Stimulated activated CD8-positive, alpha-beta memory T cell treated with anti-CD3 and anti-CD28 coated beads, Interleukin-2, amount 100 ng/mL, for 48 hours (primary cell): ENCODE measurements at regions not wholly inside any gene's neighbourhood (a gene's known extent, or its start where the extent isn't known, plus 50 kb on each side); places are given as distances from the start of the nearest gene placed in this dataset.
"Not testable (repeated sequence)": the region's sequence is repeated elsewhere in the genome, so short reads cannot be mapped to it uniquely, and the experiment has no call there.

Experiments used
- DNase-seq, 2 donors: peaks; one replicate each; pipeline ENCODE4 v3.0.0-alpha.2; 2020; ENCODE audit warnings: low read depth in 2 of 2

GRCh38 chr9:75775166-75775565, 115.3 kb upstream of the PCSK5 start:
- DNase-seq: no peak

- DNase-seq: no peak
Measured at GRCh38 chr9:75775966-75776691, 114.3 kb upstream of the PCSK5 start.

- no peak for DNase-seq
Measured at GRCh38 chr9:75780185-75780584, 110.3 kb upstream of the PCSK5 start.

DNA sequence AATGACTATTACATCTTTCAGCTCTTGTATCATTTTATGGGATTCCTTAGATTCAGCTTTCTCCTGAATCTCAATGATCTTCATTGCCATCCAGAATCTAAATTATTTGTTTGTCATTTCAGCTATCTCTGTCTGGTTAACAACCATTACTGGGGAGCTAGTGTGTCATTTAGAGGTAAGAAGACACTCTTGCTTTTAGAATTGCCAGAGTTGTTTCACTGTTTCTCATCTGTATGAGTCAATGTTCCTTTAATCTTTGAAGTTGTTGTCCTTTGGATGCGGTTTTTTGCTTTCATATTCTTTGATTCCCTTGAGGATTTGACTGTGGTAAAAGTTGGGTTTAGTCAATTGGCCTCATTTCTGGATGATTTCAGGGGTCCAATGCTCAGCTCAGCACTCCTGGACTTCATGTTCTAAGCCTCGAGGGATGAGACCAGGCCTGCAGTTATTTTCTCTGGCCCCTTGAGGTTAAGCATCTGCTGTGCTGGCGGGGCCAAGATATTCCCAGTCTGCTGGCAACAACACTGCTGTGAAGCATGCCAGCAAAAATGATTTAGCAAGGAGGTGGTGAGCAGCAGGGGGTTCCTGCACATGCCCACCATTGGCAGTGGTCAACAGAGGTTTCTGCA, 102.4 kb upstream of the PCSK5 start:
- no peak for DNase-seq

- DNase-seq: no peak
Measured at GRCh38 chr9:75797085-75797580, 93.3 kb upstream of the PCSK5 start.

DNA sequence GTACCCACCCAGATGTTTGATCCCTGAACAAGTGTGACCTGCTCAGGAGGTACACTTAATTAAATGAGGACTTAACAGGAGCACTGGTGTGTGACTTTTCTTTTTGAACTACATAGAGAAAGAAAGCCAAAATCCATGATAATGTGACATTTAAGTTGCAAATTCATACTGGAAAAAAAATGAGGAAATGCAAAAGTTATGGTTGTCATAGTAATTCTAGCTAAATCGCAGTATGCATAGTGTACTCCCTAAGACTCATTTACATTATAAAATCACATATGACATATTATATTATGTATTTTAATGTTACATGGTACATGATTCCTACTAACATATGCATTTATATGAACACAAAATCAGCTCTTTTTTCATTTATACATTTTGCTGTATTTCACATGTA, 92.0 kb upstream of the PCSK5 start:
- DNase-seq: no peak

GRCh38 chr9:75803130-75803529, 87.3 kb upstream of the PCSK5 start:
- no peak for DNase-seq

DNA sequence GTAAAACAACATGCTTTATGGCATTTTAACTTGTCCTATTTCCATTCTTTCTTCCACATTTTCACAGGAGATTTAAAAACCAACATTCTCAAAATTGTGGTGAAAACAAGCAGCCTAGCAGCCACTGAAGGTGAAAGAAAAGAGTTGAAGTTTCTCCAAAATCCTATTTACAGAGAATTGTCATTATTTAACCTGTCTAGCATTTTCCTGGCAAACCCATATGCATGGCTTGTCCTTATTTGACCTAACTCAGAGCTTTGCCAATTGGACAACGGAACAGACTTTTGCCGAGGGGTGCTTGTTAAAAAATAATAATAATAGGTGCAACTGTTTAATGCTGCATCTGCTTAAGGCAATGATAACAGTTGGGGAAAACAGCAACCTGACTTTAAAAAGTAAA, 80.4 kb upstream of the PCSK5 start:
- DNase-seq: no peak

- no peak for DNase-seq
Measured at GRCh38 chr9:75811692-75812091, 78.8 kb upstream of the PCSK5 start.

DNA sequence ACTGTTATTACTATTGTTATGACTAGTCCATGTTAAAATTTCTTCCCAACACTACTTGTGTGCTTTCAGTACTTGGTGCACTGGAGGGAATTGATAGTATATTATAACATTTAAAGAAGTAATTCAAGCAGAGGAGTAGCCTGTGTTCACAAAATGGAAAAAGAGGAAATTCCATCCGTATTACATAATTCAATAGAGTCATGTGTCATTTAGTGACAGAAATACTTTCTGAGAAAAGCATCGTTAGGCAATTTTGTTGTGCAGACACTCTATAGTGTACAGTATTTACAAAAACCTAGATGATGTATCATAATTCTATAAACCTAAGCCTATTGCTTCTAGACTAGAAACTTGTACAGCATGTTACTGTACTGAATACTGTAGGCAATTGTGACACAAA, 78.3 kb upstream of the PCSK5 start:
- no peak for DNase-seq

GRCh38 chr9:75814667-75815066, 75.8 kb upstream of the PCSK5 start:
- DNase-seq: no peak

DNA sequence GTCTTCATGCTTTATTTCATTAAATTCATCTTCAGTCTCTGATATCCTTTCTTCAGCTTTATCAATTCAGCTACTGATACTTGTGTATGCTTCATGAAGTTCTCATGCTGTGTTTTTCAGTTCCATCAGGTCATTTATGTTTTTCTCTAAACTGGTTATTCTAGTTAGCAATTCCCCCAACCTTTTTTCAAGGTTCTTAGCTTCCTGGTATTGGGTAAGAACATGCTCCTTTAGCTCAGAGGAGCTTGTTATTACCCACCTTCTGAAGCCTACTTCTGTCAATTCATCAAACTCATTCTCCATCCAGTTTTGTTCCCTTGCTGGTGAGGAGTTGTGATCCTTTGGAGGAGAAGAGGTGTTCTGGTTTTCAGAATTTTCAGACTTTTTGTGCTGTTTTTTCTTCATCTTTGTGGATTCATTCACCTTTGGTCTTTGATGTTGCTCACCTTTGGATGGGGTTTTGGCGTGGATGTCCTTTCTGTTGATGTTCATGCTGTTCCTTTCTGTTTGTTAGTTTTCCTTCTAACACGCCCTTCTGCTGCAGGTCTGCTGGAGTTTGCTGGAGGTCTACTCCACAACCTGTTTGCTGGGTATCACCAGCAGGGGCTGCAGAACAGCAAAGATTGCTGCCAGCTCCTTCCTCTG, 69.9 kb upstream of the PCSK5 start:
- not testable (repeated sequence) for DNase-seq

GRCh38 chr9:75823151-75823550, 67.3 kb upstream of the PCSK5 start:
- no peak for DNase-seq

- DNase-seq: no peak
Measured at GRCh38 chr9:75824816-75825568, 65.5 kb upstream of the PCSK5 start.

- no peak for DNase-seq
Measured at GRCh38 chr9:75826314-75826713, 64.2 kb upstream of the PCSK5 start.

DNA sequence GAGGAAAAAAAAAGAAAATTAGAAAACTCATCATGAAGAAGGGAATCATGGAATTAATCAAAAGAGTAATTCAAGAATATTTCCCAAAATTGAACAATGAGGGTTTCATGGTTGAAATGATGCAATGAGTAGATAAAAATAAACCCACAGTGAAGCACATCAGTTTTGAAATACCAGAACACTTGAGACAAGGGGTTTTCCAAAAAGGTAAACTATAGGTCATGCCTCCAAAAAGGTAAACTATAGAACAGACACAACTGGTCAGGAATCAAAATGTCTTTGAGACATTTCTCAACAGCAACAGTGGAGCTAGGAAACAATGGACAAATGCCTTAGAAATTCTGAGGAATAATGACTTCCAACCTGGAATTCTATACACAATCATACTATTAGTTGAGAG, 60.2 kb upstream of the PCSK5 start:
- no peak for DNase-seq

- DNase-seq: no peak
Measured at GRCh38 chr9:75833778-75834177, 56.7 kb upstream of the PCSK5 start.

GRCh38 chr9:75834878-75835277, 55.6 kb upstream of the PCSK5 start:
- DNase-seq: no peak
